ENCODE measurements at regions not wholly inside any gene's neighbourhood (a gene's known extent, or its start where the extent isn't known, plus 50 kb on each side); places are given as distances from the start of the nearest gene placed in this dataset.

DNA sequence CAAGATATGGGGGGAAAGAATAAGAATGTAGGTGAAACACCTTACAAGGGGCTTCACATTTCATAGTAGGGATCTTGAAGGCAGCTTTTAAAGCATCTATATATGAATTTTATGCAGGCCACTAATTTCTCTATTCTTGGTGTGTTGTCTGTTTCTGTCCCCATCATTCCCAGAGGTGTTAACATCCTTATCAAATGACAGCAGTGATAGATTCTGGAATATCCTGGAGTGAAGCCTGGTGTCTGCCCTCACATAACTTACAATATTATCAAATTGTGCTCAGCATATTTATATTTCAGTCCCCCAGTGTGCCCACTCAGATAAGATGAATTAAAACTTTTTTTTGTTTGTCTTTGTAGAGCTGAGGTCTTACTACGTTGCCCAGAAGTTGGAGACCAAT is 486.2 kb downstream of the EPHA4 start:
- TF ChIP-seq ATF1 (CRISPR knock-in tag; IDR thresholded peaks at IDR 0.05), result no peak
- TF ChIP-seq FOXJ3 (CRISPR knock-in tag; IDR thresholded peaks at IDR 0.05; ENCODE audit: borderline replicate concordance), result no peak
- TF ChIP-seq, protein P1, sequence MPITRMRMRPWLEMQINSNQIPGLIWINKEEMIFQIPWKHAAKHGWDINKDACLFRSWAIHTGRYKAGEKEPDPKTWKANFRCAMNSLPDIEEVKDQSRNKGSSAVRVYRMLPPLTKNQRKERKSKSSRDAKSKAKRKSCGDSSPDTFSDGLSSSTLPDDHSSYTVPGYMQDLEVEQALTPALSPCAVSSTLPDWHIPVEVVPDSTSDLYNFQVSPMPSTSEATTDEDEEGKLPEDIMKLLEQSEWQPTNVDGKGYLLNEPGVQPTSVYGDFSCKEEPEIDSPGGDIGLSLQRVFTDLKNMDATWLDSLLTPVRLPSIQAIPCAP (CRISPR knock-in tag; IDR thresholded peaks at IDR 0.05), result no peak
- TF ChIP-seq FOXP1 (CRISPR knock-in tag; IDR thresholded peaks at IDR 0.05; ENCODE audit: borderline replicate concordance), result no peak
- TF ChIP-seq, protein P2, sequence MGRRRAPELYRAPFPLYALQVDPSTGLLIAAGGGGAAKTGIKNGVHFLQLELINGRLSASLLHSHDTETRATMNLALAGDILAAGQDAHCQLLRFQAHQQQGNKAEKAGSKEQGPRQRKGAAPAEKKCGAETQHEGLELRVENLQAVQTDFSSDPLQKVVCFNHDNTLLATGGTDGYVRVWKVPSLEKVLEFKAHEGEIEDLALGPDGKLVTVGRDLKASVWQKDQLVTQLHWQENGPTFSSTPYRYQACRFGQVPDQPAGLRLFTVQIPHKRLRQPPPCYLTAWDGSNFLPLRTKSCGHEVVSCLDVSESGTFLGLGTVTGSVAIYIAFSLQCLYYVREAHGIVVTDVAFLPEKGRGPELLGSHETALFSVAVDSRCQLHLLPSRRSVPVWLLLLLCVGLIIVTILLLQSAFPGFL (CRISPR knock-in tag; IDR thresholded peaks at IDR 0.05; ENCODE audit: borderline replicate concordance), result no peak
- no peak for TF ChIP-seq TEAD1 (CRISPR knock-in tag; IDR thresholded peaks at IDR 0.05)
- TF ChIP-seq KAT7 (CRISPR knock-in tag; IDR thresholded peaks at IDR 0.05; ENCODE audit: borderline replicate concordance), result no peak
- ChIA-PET POLR2A (no interaction called here), CTCF (no interaction called here)
- H3K36me3 Mint-ChIP-seq, result no peaks in the 10 kb centered on the region
- H3K27me3 Mint-ChIP-seq (ENCODE audit: low read depth), result no peaks in the 10 kb centered on the region
- H3K4me1 Mint-ChIP-seq, result no peaks in the 10 kb centered on the region
- DNase-seq (ENCODE audit: low spot score) (no peak), ATAC-seq (no peak)
- no peak overlapping the region for H3K4me3 Mint-ChIP-seq
- H3K9me3 Mint-ChIP-seq, result peaks cover 10% of the 10 kb centered on the region
- H3K27ac Mint-ChIP-seq, result no peak overlapping the region

DNA sequence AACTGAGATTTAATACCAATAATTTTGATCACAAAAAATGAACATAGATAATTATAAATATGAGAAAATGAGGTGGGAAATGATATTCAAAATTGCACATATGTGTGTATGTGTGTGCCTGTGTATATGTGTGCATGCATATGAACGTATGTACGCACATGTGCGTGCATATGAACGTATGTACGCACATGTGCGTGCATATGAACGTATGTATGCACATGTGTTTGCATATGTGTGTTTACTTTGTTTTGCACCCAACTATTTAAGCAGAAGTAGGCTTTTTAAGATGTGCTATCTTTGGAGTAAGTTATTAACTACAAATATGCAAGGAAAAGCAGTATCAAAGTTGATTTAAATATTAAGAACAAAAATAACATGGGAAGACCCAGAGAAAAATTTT is 484.3 kb downstream of the EPHA4 start:
- H3K27me3 Mint-ChIP-seq (ENCODE audit: low read depth), result no peaks in the 10 kb centered on the region
- H3K36me3 Mint-ChIP-seq, result no peaks in the 10 kb centered on the region
- no peak overlapping the region for H3K27ac Mint-ChIP-seq
- no peak for ATAC-seq
- no peak for TF ChIP-seq ZNF219 (CRISPR knock-in tag; IDR thresholded peaks at IDR 0.05; ENCODE audit: borderline replicate concordance)
- no peak for TF ChIP-seq GRHL2 (CRISPR knock-in tag; IDR thresholded peaks at IDR 0.05; ENCODE audit: insufficient replicate concordance, severe bottlenecking)
- no peaks in the 10 kb centered on the region for H3K4me1 Mint-ChIP-seq
- CTCF ChIA-PET, result no interaction called here
- H3K9me3 Mint-ChIP-seq, result peaks cover 15% of the 10 kb centered on the region
- POLR2A ChIA-PET, result no interaction called here
- no peak overlapping the region for H3K4me3 Mint-ChIP-seq
- DNase-seq (ENCODE audit: low spot score), result no peak

DNA sequence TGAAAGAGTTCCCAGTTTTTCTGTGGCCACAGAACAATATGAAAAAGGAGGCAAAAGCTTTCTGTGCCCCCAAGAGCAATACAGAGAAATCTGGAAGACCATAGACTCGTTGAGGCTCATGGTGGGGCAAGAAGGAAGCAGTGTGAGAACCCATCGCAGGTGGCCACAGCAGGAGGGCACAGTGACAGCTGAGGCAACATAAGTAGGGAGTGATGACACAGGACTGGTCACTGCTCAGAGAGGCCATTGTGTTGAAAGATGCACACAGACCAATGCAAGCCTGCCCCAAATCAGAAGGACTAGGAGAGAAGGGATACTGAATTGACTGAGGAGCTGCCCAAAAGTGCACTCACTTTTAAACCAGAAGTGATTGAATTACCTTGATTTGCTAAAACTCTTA is 483.6 kb downstream of the EPHA4 start:
- no peaks in the 10 kb centered on the region for H3K36me3 Mint-ChIP-seq
- H3K9me3 Mint-ChIP-seq, result peaks cover 15% of the 10 kb centered on the region
- ATAC-seq, result no peak
- H3K4me1 Mint-ChIP-seq, result no peaks in the 10 kb centered on the region
- DNase-seq (ENCODE audit: low spot score), result no peak
- H3K4me3 Mint-ChIP-seq, result no peak overlapping the region
- H3K27ac Mint-ChIP-seq, result no peak overlapping the region
- CTCF ChIA-PET, result interaction anchor here (1.4 kb wide), 1 partner anchor 12 kb away, joined by 3 read pairs; no protein-coding TSS in a partner anchor
- POLR2A ChIA-PET, result no interaction called here
- TF ChIP-seq, protein P3, sequence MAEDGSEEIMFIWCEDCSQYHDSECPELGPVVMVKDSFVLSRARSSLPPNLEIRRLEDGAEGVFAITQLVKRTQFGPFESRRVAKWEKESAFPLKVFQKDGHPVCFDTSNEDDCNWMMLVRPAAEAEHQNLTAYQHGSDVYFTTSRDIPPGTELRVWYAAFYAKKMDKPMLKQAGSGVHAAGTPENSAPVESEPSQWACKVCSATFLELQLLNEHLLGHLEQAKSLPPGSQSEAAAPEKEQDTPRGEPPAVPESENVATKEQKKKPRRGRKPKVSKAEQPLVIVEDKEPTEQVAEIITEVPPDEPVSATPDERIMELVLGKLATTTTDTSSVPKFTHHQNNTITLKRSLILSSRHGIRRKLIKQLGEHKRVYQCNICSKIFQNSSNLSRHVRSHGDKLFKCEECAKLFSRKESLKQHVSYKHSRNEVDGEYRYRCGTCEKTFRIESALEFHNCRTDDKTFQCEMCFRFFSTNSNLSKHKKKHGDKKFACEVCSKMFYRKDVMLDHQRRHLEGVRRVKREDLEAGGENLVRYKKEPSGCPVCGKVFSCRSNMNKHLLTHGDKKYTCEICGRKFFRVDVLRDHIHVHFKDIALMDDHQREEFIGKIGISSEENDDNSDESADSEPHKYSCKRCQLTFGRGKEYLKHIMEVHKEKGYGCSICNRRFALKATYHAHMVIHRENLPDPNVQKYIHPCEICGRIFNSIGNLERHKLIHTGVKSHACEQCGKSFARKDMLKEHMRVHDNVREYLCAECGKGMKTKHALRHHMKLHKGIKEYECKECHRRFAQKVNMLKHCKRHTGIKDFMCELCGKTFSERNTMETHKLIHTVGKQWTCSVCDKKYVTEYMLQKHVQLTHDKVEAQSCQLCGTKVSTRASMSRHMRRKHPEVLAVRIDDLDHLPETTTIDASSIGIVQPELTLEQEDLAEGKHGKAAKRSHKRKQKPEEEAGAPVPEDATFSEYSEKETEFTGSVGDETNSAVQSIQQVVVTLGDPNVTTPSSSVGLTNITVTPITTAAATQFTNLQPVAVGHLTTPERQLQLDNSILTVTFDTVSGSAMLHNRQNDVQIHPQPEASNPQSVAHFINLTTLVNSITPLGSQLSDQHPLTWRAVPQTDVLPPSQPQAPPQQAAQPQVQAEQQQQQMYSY (CRISPR knock-in tag; IDR thresholded peaks at IDR 0.05), result no peak
- TF ChIP-seq TEAD4 (CRISPR knock-in tag; IDR thresholded peaks at IDR 0.05) (no peak), GRHL2 (CRISPR knock-in tag; IDR thresholded peaks at IDR 0.05; ENCODE audit: insufficient replicate concordance, severe bottlenecking) (no peak), TP53 (CRISPR knock-in tag; IDR thresholded peaks at IDR 0.05) (no peak)
- no peaks in the 10 kb centered on the region for H3K27me3 Mint-ChIP-seq (ENCODE audit: low read depth)

DNA sequence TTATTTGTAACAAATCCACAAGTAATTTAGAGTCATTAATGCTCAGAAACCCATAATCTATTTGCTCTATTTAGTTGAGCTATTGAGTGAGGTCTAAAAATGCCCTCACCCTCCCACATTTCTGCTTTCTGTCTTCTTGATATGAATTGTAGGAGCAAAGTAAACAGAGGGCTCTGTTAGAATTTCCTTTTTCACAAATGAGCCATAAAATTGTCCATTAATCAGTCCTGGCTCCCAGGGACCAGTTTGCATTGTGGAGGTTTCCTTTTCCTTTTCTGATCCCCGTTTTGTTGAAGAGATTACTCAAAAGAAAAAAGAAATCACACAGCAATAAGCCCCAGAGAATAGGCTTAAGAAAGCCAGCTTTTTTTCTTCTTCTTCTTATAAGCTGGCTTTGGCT is 476.7 kb downstream of the EPHA4 start:
- Mint-ChIP-seq H3K4me3 (no peak overlapping the region), H3K4me1 (peaks cover 4% of the 10 kb centered on the region), H3K27me3 (ENCODE audit: low read depth) (no peaks in the 10 kb centered on the region), H3K36me3 (no peaks in the 10 kb centered on the region), H3K9me3 (peaks cover 5% of the 10 kb centered on the region), H3K27ac (no peak overlapping the region)
- no peak for ATAC-seq
- ChIA-PET CTCF (no interaction called here), POLR2A (no interaction called here)
- no peak for DNase-seq (ENCODE audit: low spot score)
- TF ChIP-seq, protein P4, sequence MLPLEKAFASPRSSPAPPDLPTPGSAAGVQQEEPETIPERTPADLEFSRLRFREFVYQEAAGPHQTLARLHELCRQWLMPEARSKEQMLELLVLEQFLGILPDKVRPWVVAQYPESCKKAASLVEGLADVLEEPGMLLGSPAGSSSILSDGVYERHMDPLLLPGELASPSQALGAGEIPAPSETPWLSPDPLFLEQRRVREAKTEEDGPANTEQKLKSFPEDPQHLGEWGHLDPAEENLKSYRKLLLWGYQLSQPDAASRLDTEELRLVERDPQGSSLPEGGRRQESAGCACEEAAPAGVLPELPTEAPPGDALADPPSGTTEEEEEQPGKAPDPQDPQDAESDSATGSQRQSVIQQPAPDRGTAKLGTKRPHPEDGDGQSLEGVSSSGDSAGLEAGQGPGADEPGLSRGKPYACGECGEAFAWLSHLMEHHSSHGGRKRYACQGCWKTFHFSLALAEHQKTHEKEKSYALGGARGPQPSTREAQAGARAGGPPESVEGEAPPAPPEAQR (CRISPR knock-in tag; IDR thresholded peaks at IDR 0.05), result no peak
- TF ChIP-seq NFATC4 (CRISPR knock-in tag; IDR thresholded peaks at IDR 0.05) (no peak), ZNF671 (CRISPR knock-in tag; IDR thresholded peaks at IDR 0.05) (no peak)
- TF ChIP-seq, protein P3 (CRISPR knock-in tag; IDR thresholded peaks at IDR 0.05), result no peak
- TF ChIP-seq, protein P1 (CRISPR knock-in tag; IDR thresholded peaks at IDR 0.05), result no peak
- TF ChIP-seq, protein P5, sequence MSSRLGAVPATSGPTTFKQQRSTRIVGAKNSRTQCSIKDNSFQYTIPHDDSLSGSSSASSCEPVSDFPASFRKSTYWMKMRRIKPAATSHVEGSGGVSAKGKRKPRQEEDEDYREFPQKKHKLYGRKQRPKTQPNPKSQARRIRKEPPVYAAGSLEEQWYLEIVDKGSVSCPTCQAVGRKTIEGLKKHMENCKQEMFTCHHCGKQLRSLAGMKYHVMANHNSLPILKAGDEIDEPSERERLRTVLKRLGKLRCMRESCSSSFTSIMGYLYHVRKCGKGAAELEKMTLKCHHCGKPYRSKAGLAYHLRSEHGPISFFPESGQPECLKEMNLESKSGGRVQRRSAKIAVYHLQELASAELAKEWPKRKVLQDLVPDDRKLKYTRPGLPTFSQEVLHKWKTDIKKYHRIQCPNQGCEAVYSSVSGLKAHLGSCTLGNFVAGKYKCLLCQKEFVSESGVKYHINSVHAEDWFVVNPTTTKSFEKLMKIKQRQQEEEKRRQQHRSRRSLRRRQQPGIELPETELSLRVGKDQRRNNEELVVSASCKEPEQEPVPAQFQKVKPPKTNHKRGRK (CRISPR knock-in tag; IDR thresholded peaks at IDR 0.05; ENCODE audit: borderline replicate concordance), result no peak

Data from WTC11 (cell line).